Right ventricle myocardium superior (tissue), 1 donor: ENCODE measurements at regions not wholly inside any gene's neighbourhood (a gene's known extent, or its start where the extent isn't known, plus 50 kb on each side); places are given as distances from the start of the nearest gene placed in this dataset.
A peak's percentile ranks its signal among the peaks of the same experiment; 100 is the strongest.

Source experiments
- ATAC-seq: fragments of 200-7000 bp; cut with Tn5 transposase; one replicate; pipeline ENCODE4 v1.9.1; 2020; ENCODE audit warnings: mild to moderate bottlenecking; ENCODE audit not compliant: poor library complexity
- DNase-seq: peaks from one replicate; pipeline ENCODE4 v3.0.0-alpha.2; 2020
- intact Hi-C: fragments of 100-400 bp; cut with DNase I; formaldehyde crosslinking; loops from one replicate; pipeline ENCODE4 v1.11.2; 2022
- donor health status: DM: no; HTN: yes; CAD: no; lungs with severe emphysema.

DNA sequence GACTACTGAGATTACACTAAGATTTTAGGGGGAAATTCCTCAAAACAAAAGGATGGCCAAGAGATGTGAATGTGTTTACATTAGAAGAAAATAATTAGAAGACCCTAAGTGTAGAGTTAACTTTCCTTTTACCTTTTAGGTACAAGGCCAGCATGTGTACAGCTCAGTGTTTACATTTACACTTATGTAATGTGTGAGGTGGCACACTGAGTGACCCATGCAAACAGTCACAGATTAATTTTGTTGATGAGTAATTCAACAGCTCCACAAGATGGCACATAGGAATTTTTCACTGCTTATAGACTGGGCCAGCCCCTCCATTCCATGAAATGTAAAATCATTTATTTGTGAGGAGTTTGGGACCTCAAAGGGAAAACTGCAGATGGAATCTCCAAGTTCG, 90.1 kb upstream of the SLC12A2 start:
- ATAC-seq (no peak), DNase-seq (no peak)
- intact Hi-C loops: no loop called here

- intact Hi-C loops: no loop called here
- DNase-seq (no peak), ATAC-seq (no peak)
Observed at GRCh38 chr5:127994087-127994660, 89.4 kb upstream of the SLC12A2 start.

GRCh38 chr5:127995556-127995955, 88.0 kb upstream of the SLC12A2 start:
- no peak for DNase-seq
- intact Hi-C loops: no loop called here

DNA sequence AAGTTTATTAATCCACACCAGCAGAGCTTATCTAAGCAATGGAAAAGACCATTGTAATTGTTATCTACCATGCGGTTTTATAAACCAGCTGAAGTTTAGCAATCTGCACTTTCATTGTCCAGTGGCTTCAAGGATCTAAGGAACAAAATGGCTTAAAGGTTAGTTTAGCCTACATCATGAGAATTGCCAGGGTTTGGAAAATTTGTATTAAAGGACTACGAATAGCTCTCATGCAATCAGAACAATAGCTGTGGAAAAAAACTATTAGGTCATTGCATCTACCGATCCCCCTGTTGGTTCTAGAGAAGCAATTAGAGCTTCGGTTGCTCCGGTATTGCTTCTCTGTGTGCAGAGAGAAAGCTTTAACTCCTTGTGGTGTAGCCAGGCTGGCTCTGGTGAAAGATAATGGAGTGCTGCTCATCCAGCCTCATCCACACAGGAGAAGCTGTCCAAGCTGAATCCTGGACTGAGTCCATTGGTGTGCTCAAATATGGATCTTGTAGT, 86.3 kb upstream of the SLC12A2 start:
- peak; percentile 41 for ATAC-seq
- intact Hi-C loops: no loop called here

More at GRCh38 chr5:127995556-127995955, 88.0 kb upstream of the SLC12A2 start:
- no peak for ATAC-seq

DNA sequence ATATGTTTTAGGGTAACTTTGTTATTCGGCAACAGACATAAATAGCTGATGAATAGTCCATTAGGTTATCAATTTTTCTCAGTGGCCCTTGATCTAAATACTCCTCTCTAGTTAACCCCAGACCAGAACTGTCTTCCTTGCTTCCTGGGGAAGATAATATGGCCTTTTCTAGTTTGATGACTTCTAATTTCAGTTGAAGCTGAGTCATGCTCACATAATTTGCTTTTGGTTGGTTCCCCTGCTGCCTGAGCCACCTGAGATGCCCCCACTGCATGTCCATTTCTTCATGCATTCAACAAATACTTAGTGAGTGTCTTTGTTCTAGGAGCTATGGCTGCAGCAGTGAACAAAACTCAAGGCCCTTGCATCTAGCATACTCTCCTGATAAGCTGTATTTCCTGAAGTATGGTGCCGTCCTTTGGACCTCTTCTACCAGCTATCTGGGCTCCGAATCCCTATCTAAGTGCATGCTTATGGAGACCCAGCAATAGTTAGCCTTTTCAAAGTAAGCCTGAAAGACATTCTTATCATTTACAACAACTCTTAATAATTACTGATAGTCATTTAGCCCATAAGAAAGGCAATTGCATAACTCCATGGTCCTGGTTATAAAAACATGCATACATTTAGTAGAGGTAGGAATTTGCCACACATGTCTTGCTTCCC, 84.5 kb upstream of the SLC12A2 start:
- ATAC-seq (no peak), DNase-seq (no peak)
- intact Hi-C loops: no loop called here

More for the DNA sequence above, 86.3 kb upstream of the SLC12A2 start:
- no peak for DNase-seq

DNA sequence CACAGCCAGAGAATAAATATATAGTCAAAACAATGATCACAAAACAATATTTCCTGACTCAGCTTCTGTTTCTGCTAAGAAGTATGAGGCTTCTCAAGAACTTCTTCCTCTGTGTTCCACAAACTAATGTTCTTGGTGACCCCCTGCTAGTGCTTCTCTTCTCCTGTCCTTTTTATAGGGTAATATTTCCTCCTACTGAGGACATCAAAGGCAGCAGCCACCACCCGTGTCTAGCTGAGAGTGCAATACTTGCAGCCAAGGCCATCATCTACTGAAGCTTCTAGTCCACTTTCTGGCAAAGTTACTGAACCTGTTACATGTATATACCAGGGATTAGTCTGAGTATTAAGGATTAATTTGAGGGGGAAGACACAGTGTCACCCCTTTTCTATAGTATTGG, 83.7 kb upstream of the SLC12A2 start:
- intact Hi-C loops: no loop called here
- no peak for ATAC-seq
- DNase-seq: no peak

GRCh38 chr5:128002425-128002824, 81.1 kb upstream of the SLC12A2 start:
- intact Hi-C loops: no loop called here
- ATAC-seq: no peak
- no peak for DNase-seq

DNA sequence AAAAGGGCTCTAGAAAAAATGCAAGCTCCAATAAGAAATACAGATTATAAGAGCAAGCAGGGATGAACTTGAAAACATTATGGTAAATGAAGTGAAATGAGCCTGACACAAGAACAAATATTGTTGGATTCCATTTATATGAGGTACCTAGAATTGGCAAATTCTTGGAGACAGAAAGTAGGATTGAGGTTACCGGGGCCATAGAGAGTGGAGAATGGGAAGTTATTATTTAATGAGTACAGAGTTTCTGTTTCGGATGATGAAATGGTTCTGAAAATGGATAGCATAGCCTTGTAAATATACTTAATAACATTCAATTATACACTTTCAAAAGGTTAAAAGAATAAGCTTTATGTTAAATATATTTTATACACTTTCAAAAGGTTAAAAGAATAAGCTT, 75.6 kb upstream of the SLC12A2 start:
- ATAC-seq: no peak
- DNase-seq: no peak
- intact Hi-C loops: no loop called here

DNA sequence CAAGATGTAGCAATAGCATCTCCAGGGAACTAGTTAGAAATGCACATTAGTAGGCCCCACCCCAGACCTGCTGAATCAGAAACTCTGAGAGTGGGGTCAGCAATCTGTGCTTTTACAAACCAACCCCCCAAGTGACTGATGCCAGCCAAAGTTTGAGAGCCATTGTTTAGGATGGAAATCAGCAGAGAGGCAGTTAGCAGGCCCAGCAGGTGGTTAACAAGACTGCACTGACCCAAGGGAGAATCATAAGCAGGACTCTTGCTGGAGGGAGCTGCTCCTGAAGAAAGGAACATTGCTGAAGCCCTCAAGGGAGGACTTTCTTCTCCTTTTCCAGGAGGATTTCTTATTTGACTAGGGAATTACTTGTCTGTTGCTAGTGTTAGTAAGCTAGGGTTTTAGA, 74.2 kb upstream of the SLC12A2 start:
- intact Hi-C loops: no loop called here
- no peak for DNase-seq
- ATAC-seq: no peak

DNA sequence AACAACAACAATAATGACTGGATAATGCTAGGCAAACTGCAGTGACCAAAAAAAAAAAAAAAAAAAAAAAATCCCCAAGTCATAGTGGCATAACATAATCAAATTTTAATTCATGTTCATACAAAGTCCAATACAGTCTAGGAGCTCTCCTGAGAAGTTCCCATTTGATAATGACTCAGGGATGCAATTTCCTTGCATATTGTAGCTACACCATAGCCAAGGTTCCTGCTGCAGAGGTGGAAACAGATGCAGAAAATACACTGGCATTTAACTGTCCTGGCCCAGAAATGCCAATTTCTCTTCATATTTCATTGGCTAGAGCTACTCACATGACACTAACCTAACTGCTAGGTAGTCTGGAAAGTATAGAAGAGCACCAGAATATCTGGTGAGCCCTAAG, 72.2 kb upstream of the SLC12A2 start:
- intact Hi-C loops: no loop called here
- DNase-seq (no peak), ATAC-seq (no peak)

- ATAC-seq (no peak), DNase-seq (no peak)
- intact Hi-C loops: no loop called here
Observed at GRCh38 chr5:128014578-128014977, 69.0 kb upstream of the SLC12A2 start.

GRCh38 chr5:128015478-128015877, 68.1 kb upstream of the SLC12A2 start:
- no peak for ATAC-seq
- DNase-seq: no peak
- intact Hi-C loops: no loop called here

GRCh38 chr5:128015978-128016377, 67.6 kb upstream of the SLC12A2 start:
- DNase-seq (no peak), ATAC-seq (no peak)
- intact Hi-C loops: no loop called here

GRCh38 chr5:128019391-128019790, 64.2 kb upstream of the SLC12A2 start:
- no peak for ATAC-seq
- intact Hi-C loops: no loop called here
- DNase-seq: no peak

DNA sequence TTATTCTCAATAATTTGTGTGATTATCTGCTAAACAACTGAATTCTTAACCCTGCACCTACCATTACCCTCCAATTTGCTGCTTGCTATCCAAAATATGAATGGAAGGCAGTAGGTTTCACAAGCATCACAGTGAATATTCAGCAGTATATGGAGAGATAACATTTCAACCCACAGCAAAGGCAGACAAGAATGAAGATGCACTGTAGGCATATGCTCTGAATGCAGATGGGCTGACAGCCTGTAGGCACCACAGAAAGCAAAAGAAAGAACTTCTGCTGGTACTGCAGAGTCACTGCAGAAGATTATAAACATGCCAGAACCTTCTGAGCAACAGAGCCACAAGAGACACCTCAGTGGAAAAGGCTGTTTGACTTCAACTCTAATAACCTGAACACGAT, 63.6 kb upstream of the SLC12A2 start:
- DNase-seq: no peak
- no peak for ATAC-seq
- intact Hi-C loops: no loop called here

DNA sequence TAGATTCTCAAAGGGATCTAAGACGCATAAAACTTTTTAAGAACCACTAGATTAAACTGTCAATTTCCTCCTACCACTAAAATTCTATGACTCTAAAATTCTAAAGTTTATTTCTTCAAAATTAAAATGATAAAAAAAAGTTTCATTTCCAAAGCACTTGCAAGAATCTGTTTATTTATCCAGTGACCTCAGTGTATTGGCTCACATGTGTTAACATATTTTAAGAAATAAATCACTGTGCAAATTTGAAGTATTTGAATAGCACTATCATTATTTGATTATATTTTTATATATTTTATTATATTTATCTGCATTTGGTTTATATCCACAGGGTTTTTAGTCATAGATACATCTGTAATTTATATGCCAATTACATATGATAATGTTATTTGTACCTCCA, 62.2 kb upstream of the SLC12A2 start:
- intact Hi-C loops: no loop called here

More for the DNA sequence above, 62.2 kb upstream of the SLC12A2 start:
- DNase-seq (no peak), ATAC-seq (no peak)
